Fibroblast of skin of back (primary cell): ENCODE measurements at regions not wholly inside any gene's neighbourhood (a gene's known extent, or its start where the extent isn't known, plus 50 kb on each side); places are given as distances from the start of the nearest gene placed in this dataset.
A peak's percentile ranks its signal among the peaks of the same experiment; 100 is the strongest.

Source experiments
- DNase-seq: peaks from one replicate; pipeline ENCODE4 v3.0.0-alpha.2; 2013

GRCh38 chr2:212686285-212686895 is 147.8 kb upstream of the ERBB4 start:
- peak; percentile 52 for DNase-seq

- peak; percentile 9 for DNase-seq
Observed at GRCh38 chr2:212683346-212684097, 144.9 kb upstream of the ERBB4 start.

- no peak for DNase-seq
Observed at GRCh38 chr2:212682937-212683336, 144.3 kb upstream of the ERBB4 start.

GRCh38 chr2:212677466-212677865 is 138.9 kb upstream of the ERBB4 start:
- DNase-seq = no peak

GRCh38 chr2:212672186-212672585 is 133.6 kb upstream of the ERBB4 start:
- no peak for DNase-seq

GRCh38 chr2:212669761-212670160 is 131.2 kb upstream of the ERBB4 start:
- DNase-seq = no peak

GRCh38 chr2:212667751-212668316 is 129.2 kb upstream of the ERBB4 start:
- DNase-seq = no peak

- no peak for DNase-seq
Observed at GRCh38 chr2:212665948-212666347, 127.3 kb upstream of the ERBB4 start.

GRCh38 chr2:212659441-212659840 is 120.8 kb upstream of the ERBB4 start:
- no peak for DNase-seq

- no peak for DNase-seq
Observed at GRCh38 chr2:212649646-212650045, 111.0 kb upstream of the ERBB4 start.

- DNase-seq = no peak
Observed at GRCh38 chr2:212646698-212647366, 108.2 kb upstream of the ERBB4 start.

GRCh38 chr2:212644195-212644837 is 105.7 kb upstream of the ERBB4 start:
- DNase-seq = no peak

- no peak for DNase-seq
Observed at GRCh38 chr2:212640428-212640827, 101.8 kb upstream of the ERBB4 start.

- DNase-seq = no peak
Observed at GRCh38 chr2:212638694-212639093, 100.1 kb upstream of the ERBB4 start.

GRCh38 chr2:212628586-212628985 is 90.0 kb upstream of the ERBB4 start:
- no peak for DNase-seq

- DNase-seq = no peak
Observed at GRCh38 chr2:212626371-212626918, 87.8 kb upstream of the ERBB4 start.

- DNase-seq = no peak
Observed at GRCh38 chr2:212619954-212620353, 81.4 kb upstream of the ERBB4 start.

GRCh38 chr2:212618636-212619035 is 80.0 kb upstream of the ERBB4 start:
- DNase-seq = no peak

GRCh38 chr2:212610872-212611425 is 72.3 kb upstream of the ERBB4 start:
- no peak for DNase-seq

GRCh38 chr2:212609479-212609878 is 70.9 kb upstream of the ERBB4 start:
- no peak for DNase-seq

- no peak for DNase-seq
Observed at GRCh38 chr2:212607080-212607479, 68.5 kb upstream of the ERBB4 start.

- no peak for DNase-seq
Observed at GRCh38 chr2:212606232-212606631, 67.6 kb upstream of the ERBB4 start.
